PC-9 (cell line): ENCODE measurements at regions not wholly inside any gene's neighbourhood (a gene's known extent, or its start where the extent isn't known, plus 50 kb on each side); places are given as distances from the start of the nearest gene placed in this dataset.

Source experiments
- BruUV-seq: library from RNA; stranded (reverse); fragments of 400-500 nt; replicated peaks from 2 replicates; lab custom pipeline; 2021; lab: Mats Ljungman, UMichigan
- CTCF ChIA-PET: fragments of 300-600 bp; sonication (Branson Sonifier 250); formaldehyde crosslinking; loops from one replicate; lab custom pipeline; 2022; ENCODE audit warnings: antibody characterized with exemption; lab: Charles Lee
- POLR2A ChIA-PET: fragments of 300-600 bp; sonication (Branson Sonifier 250); formaldehyde crosslinking; loops from one replicate; lab custom pipeline; 2022; ENCODE audit warnings: antibody characterized with exemption; ENCODE audit not compliant: unreplicated experiment; lab: Charles Lee
- DNase-seq, 2 experiments: peaks; one replicate each; pipeline versions ENCODE4 v3.0.0 to v3.0.0-alpha.2; 2015 to 2022; ENCODE audit warnings: mixed read lengths in 1 of 2
- H2AFZ ChIP-seq: fragments of 200-600 bp; sonication (generic); 2 replicates; pipeline ENCODE4 v1.8.1; 2017; ENCODE audit warnings: antibody characterized with exemption
- H3F3A ChIP-seq: fragments of 200-600 bp; sonication (generic); 2 replicates; pipeline ENCODE4 v1.8.1; 2017; ENCODE audit warnings: antibody characterized with exemption, mild to moderate bottlenecking, low read depth; ENCODE audit not compliant: insufficient read depth
- H3K27ac ChIP-seq: fragments of 200-600 bp; sonication (generic); 2 replicates; pipeline ENCODE4 v1.6.1; 2016; ENCODE audit warnings: mixed run types
- H3K27me3 ChIP-seq: fragments of 200-600 bp; sonication (generic); 2 replicates; pipeline ENCODE4 v1.6.1; 2016; ENCODE audit warnings: low read depth, mixed run types; ENCODE audit not compliant: insufficient read depth
- H3K36me3 ChIP-seq: fragments of 200-600 bp; sonication (generic); 2 replicates; pipeline ENCODE4 v1.6.1; 2016; ENCODE audit warnings: low read depth, mixed run types
- H3K4me1 ChIP-seq: fragments of 200-600 bp; sonication (generic); replicated peaks from 2 replicates; pipeline ENCODE4 v1.6.1; 2016; ENCODE audit warnings: mixed run types; ENCODE audit not compliant: insufficient read depth
- H3K4me2 ChIP-seq: fragments of 200-600 bp; sonication (generic); 2 replicates; pipeline ENCODE4 v1.6.1; 2017; ENCODE audit warnings: mixed run types
- H3K4me3 ChIP-seq: fragments of 200-600 bp; sonication (generic); 2 replicates; pipeline ENCODE4 v1.6.1; 2016; ENCODE audit warnings: mixed run types
- H3K79me2 ChIP-seq: fragments of 200-600 bp; sonication (generic); 2 replicates; pipeline ENCODE4 v1.6.1; 2017; ENCODE audit warnings: low read depth, mixed run types
- H3K9me2 ChIP-seq: fragments of 200-600 bp; sonication (generic); 2 replicates; pipeline ENCODE4 v1.8.1; 2017; ENCODE audit warnings: mild to moderate bottlenecking; ENCODE audit not compliant: insufficient read depth
- H3K9me3 ChIP-seq: fragments of 200-600 bp; sonication (generic); 2 replicates; pipeline ENCODE4 v1.8.1; 2016; ENCODE audit warnings: low read depth; ENCODE audit not compliant: insufficient read depth
- H4K20me1 ChIP-seq: fragments of 200-600 bp; sonication (generic); 2 replicates; pipeline ENCODE4 v1.8.1; 2017; ENCODE audit not compliant: insufficient read depth
- EZH2 ChIP-seq: fragments of 200-600 bp; sonication (generic); IDR thresholded peaks from 2 replicates; pipeline ENCODE4 v1.8.0; 2017; ENCODE audit warnings: antibody characterized with exemption, low read depth
- intact Hi-C: fragments of 100-400 bp; cut with micrococcal nuclease; formaldehyde crosslinking; loops from one replicate; pipeline ENCODE4 v1.10.0; 2022; ENCODE audit not compliant: unreplicated experiment
- TF ChIP-seq, protein P1 (sequence below): fragments of 200-600 bp; sonication (generic); conservative IDR thresholded peaks from 2 replicates; pipeline ENCODE4 v1.6.1; 2017; ENCODE audit warnings: mixed run types, antibody characterized with exemption, mild to moderate bottlenecking, moderate library complexity

DNA sequence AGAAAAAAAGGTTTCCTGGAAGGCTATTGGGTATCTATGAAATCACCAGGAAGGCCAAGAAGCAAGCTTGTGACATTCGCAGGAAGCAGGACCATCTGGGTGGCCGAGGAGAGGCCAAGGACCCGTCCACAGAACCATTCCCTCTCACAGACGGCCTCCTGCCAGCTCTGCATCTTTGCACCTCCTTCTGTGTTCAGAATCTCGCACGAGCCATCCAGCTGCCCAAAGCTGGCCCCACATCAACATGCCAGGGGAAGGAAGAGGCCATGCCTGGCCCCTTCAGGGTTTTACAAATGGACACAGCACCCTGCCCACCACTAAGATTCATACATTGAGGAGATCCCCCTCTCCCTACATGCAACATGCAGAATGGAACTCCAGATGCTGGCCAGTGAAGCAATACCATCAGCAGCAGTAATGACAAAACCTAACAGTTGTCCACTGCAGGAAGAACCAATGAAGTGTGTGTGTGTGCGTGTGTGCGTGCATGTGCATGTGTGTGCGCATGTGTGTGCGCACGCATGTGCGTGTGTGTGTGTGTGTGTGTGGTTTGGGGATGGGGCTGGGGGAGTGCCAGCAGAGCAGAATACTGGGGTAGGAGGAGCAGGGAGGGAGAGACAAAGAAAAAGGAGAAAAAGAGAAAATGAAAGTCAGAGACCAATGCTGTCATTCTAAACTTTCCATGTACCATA is 184.2 kb upstream of the FOXQ1 start:
- H3F3A ChIP-seq, result no peaks in the 10 kb centered on the region
- no peak for DNase-seq
- no peak overlapping the region for H3K4me2 ChIP-seq
- H3K4me1 ChIP-seq, result no peaks in the 10 kb centered on the region
- no peaks in the 10 kb centered on the region for H3K9me2 ChIP-seq
- H2AFZ ChIP-seq, result no peak overlapping the region
- no peaks in the 10 kb centered on the region for H3K36me3 ChIP-seq
- H4K20me1 ChIP-seq, result no peaks in the 10 kb centered on the region
- CTCF ChIA-PET, result no interaction called here
- no peak overlapping the region for H3K27ac ChIP-seq
- no peaks in the 10 kb centered on the region for H3K9me3 ChIP-seq
- BruUV-seq, result no TSS peak
- no peak overlapping the region for H3K4me3 ChIP-seq
- intact Hi-C loops, result no loop called here
- H3K79me2 ChIP-seq, result no peaks in the 10 kb centered on the region
- H3K27me3 ChIP-seq, result no peaks in the 10 kb centered on the region
- no peak for TF ChIP-seq EZH2
- TF ChIP-seq, protein P1, sequence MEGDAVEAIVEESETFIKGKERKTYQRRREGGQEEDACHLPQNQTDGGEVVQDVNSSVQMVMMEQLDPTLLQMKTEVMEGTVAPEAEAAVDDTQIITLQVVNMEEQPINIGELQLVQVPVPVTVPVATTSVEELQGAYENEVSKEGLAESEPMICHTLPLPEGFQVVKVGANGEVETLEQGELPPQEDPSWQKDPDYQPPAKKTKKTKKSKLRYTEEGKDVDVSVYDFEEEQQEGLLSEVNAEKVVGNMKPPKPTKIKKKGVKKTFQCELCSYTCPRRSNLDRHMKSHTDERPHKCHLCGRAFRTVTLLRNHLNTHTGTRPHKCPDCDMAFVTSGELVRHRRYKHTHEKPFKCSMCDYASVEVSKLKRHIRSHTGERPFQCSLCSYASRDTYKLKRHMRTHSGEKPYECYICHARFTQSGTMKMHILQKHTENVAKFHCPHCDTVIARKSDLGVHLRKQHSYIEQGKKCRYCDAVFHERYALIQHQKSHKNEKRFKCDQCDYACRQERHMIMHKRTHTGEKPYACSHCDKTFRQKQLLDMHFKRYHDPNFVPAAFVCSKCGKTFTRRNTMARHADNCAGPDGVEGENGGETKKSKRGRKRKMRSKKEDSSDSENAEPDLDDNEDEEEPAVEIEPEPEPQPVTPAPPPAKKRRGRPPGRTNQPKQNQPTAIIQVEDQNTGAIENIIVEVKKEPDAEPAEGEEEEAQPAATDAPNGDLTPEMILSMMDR, result no peak
- POLR2A ChIA-PET, result no interaction called here

DNA sequence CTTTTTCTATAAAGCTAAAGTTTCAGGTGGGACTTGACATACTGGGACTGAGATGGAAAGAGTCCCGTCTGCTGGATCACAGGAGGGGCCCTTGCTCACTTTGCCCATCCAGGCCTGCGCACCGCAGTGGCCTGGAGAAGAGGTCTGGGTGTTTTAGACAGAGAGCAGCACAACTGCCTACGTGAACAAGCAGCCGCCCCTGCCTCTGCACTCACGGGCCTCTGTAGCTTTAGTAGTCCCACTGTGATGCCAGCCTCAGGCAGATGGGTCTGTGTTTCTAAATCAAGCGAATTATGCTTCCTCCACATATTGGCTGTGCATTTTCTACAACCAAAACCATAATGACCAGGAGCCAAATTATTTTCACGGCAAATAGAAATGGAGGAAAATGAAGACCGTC is 184.8 kb upstream of the FOXQ1 start:
- ChIA-PET POLR2A (no interaction called here), CTCF (interaction anchor here (0.7 kb wide), 1 partner anchor 132 kb away, joined by 3 read pairs; no protein-coding TSS in a partner anchor)
- no peaks in the 10 kb centered on the region for H3K36me3 ChIP-seq
- no peaks in the 10 kb centered on the region for H3F3A ChIP-seq
- H3K79me2 ChIP-seq, result no peaks in the 10 kb centered on the region
- no peaks in the 10 kb centered on the region for H3K4me1 ChIP-seq
- DNase-seq, result no peak
- no TSS peak for BruUV-seq
- no peak overlapping the region for H3K27ac ChIP-seq
- no peak for TF ChIP-seq EZH2
- TF ChIP-seq, protein P1, result no peak
- intact Hi-C loops, result no loop called here
- no peaks in the 10 kb centered on the region for H3K27me3 ChIP-seq
- H2AFZ ChIP-seq, result no peak overlapping the region
- H4K20me1 ChIP-seq, result no peaks in the 10 kb centered on the region
- H3K4me3 ChIP-seq, result no peak overlapping the region
- no peak overlapping the region for H3K4me2 ChIP-seq
- H3K9me3 ChIP-seq, result no peaks in the 10 kb centered on the region
- no peaks in the 10 kb centered on the region for H3K9me2 ChIP-seq

DNA sequence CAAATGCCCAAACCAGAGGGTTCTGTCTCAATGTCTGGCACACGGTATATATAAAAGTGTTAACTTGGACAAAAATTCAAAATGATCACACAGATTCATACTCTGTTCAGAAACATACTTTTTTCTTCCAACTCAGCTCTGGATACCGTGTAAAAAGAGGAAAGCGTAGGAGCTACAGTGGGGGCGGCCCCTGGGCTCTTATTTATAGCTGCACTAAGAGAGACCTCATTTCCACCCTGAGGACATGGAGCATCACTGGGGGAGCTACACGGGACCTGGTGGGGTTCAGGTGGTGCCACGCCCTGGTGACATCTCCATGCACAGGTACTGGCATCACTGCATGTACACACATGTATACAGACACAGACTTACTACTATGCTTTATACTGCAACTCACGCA is 185.9 kb upstream of the FOXQ1 start:
- no peaks in the 10 kb centered on the region for H3K4me1 ChIP-seq
- H3F3A ChIP-seq, result no peaks in the 10 kb centered on the region
- H3K27ac ChIP-seq, result no peak overlapping the region
- no peaks in the 10 kb centered on the region for H3K79me2 ChIP-seq
- H3K36me3 ChIP-seq, result no peaks in the 10 kb centered on the region
- no peaks in the 10 kb centered on the region for H3K27me3 ChIP-seq
- H3K9me2 ChIP-seq, result no peaks in the 10 kb centered on the region
- DNase-seq, result no peak
- no TSS peak for BruUV-seq
- ChIA-PET CTCF (no interaction called here), POLR2A (no interaction called here)
- no peaks in the 10 kb centered on the region for H4K20me1 ChIP-seq
- TF ChIP-seq, protein P1, result no peak
- TF ChIP-seq EZH2, result no peak
- H3K4me3 ChIP-seq, result no peak overlapping the region
- intact Hi-C loops, result no loop called here
- H3K9me3 ChIP-seq, result no peaks in the 10 kb centered on the region
- no peak overlapping the region for H2AFZ ChIP-seq
- no peak overlapping the region for H3K4me2 ChIP-seq
